CD14-positive monocyte (primary cell): ENCODE measurements at regions not wholly inside any gene's neighbourhood (a gene's known extent, or its start where the extent isn't known, plus 50 kb on each side); places are given as distances from the start of the nearest gene placed in this dataset.

Source experiments
- DNase-seq, 3 donors: peaks; one replicate each; pipeline ENCODE4 v3.0.0-alpha.2; 2011 to 2022
- H2AFZ ChIP-seq: 2 replicates; pipeline ENCODE4 v1.6.0; 2012; ENCODE audit warnings: mild to moderate bottlenecking, low read depth, low read length, inconsistent platforms; ENCODE audit not compliant: insufficient read depth, poor library complexity, severe bottlenecking
- H3K27ac ChIP-seq, 2 donors: 1 replicate in 1 of 2; 2 replicates in 1 of 2; pipeline ENCODE4 v1.5.1; 2012 to 2013; ENCODE audit warnings: low read length in 2 of 2, control low read depth in 1 of 2, inconsistent platforms in 1 of 2, low read depth in 1 of 2, mild to moderate bottlenecking in 1 of 2
- H3K27me3 ChIP-seq, 2 donors: one replicate each; pipeline versions ENCODE4 v1.6.0 to v1.6.1; 2011 to 2013; ENCODE audit warnings: low read length in 2 of 2; ENCODE audit not compliant: control insufficient read depth in 2 of 2, insufficient read depth in 2 of 2
- H3K36me3 ChIP-seq, 2 donors: replicated peaks in 1 of 2; 1 replicate in 1 of 2; 2 replicates in 1 of 2; pipeline versions ENCODE4 v1.5.1 to v1.6.1; 2012 to 2013; ENCODE audit warnings: low read length in 2 of 2, control low read depth in 1 of 2, inconsistent platforms in 1 of 2, mild to moderate bottlenecking in 1 of 2; ENCODE audit not compliant: insufficient read depth in 2 of 2, control insufficient read depth in 1 of 2
- H3K4me1 ChIP-seq, 2 donors: 1 replicate in 1 of 2; 2 replicates in 1 of 2; pipeline versions ENCODE4 v1.5.1 to v1.6.1; 2012 to 2013; ENCODE audit warnings: low read length in 2 of 2, control low read depth in 1 of 2, inconsistent platforms in 1 of 2, mild to moderate bottlenecking in 1 of 2, moderate library complexity in 1 of 2; ENCODE audit not compliant: insufficient read depth in 2 of 2, control insufficient read depth in 1 of 2
- H3K4me2 ChIP-seq: replicated peaks from 2 replicates; pipeline ENCODE3; 2012; ENCODE audit warnings: low read length, moderate library complexity, mild to moderate bottlenecking; ENCODE audit not compliant: poor library complexity, severe bottlenecking; ENCODE audit errors: extremely low read depth
- H3K4me3 ChIP-seq, 3 experiments: fragments of 200-600 bp in 1 of 3; sonication (generic) in 1 of 3; replicated peaks in 1 of 3; 1 replicate in 2 of 3; 2 replicates in 1 of 3; pipeline ENCODE4 v1.5.1; 2011 to 2013; ENCODE audit warnings: low read length in 3 of 3, mild to moderate bottlenecking in 3 of 3, control low read depth in 2 of 3, low read depth in 2 of 3, inconsistent platforms in 1 of 3, moderate library complexity in 1 of 3
- H3K79me2 ChIP-seq: 2 replicates; pipeline ENCODE4 v1.6.0; 2012; ENCODE audit warnings: mild to moderate bottlenecking, control low read depth, inconsistent platforms, low read length, moderate library complexity; ENCODE audit not compliant: insufficient read depth
- H3K9ac ChIP-seq: 2 replicates; pipeline ENCODE4 v1.6.0; 2017; ENCODE audit warnings: low read length, mild to moderate bottlenecking; ENCODE audit not compliant: insufficient read depth, poor library complexity, severe bottlenecking
- H3K9me3 ChIP-seq, 2 donors: replicated peaks in 1 of 2; 1 replicate in 1 of 2; 2 replicates in 1 of 2; pipeline versions ENCODE4 v1.5.1 to v1.6.1; 2012 to 2013; ENCODE audit warnings: low read length in 2 of 2, control low read depth in 1 of 2; ENCODE audit not compliant: control insufficient read depth in 1 of 2, insufficient read depth in 1 of 2
- H4K20me1 ChIP-seq: 2 replicates; pipeline ENCODE4 v1.6.0; 2012; ENCODE audit warnings: mild to moderate bottlenecking, low read length, control low read depth, moderate library complexity; ENCODE audit not compliant: insufficient read depth
- H3K27ac Mint-ChIP-seq, 7 donors: one replicate each; pipeline ENCODE4 v1.8.0; 2020; ENCODE audit warnings: mild to moderate bottlenecking in 7 of 7, mixed read lengths in 7 of 7, moderate library complexity in 6 of 7, inconsistent platforms in 2 of 7
- H3K27me3 Mint-ChIP-seq, 3 donors: one replicate each; pipeline ENCODE4 v1.8.0; 2021 to 2022; ENCODE audit warnings: low read depth in 3 of 3, mild to moderate bottlenecking in 3 of 3, mixed read lengths in 3 of 3, moderate library complexity in 3 of 3, inconsistent platforms in 1 of 3
- H3K36me3 Mint-ChIP-seq, 2 donors: one replicate each; pipeline ENCODE4 v1.8.0; 2020; ENCODE audit warnings: mixed read lengths in 2 of 2, inconsistent platforms in 1 of 2, mild to moderate bottlenecking in 1 of 2
- H3K4me1 Mint-ChIP-seq: one replicate; pipeline ENCODE4 v1.8.0; 2020; ENCODE audit warnings: mild to moderate bottlenecking, mixed read lengths
- H3K4me3 Mint-ChIP-seq, 2 donors: one replicate each; pipeline ENCODE4 v1.8.0; 2020; ENCODE audit warnings: mild to moderate bottlenecking in 2 of 2, mixed read lengths in 2 of 2, moderate library complexity in 1 of 2
- H3K9me3 Mint-ChIP-seq, 7 donors: one replicate each; pipeline ENCODE4 v1.8.0; 2020 to 2022; ENCODE audit warnings: mixed read lengths in 7 of 7, mild to moderate bottlenecking in 6 of 7, moderate library complexity in 6 of 7, inconsistent platforms in 2 of 7
- WGBS: methylation state at CpG from one replicate; pipeline ENCODE4 v1.1.5; 2013; ENCODE audit warnings: missing lambda C conversion rate; ENCODE audit not compliant: insufficient coverage; 5-methylcytosine and 5-hydroxymethylcytosine counted together
- intact Hi-C, 2 donors: fragments of 100-400 bp; cut with micrococcal nuclease; formaldehyde crosslinking; loops; one replicate each; pipeline versions ENCODE4 v1.15.0 to v1.15.1; 2023
- TF ChIP-seq, protein P1 (sequence below): fragments of 200-600 bp; IDR thresholded peaks from one replicate; pipeline ENCODE4 v1.8.0; 2022; ENCODE audit warnings: antibody characterized with exemption, mild to moderate bottlenecking

DNA sequence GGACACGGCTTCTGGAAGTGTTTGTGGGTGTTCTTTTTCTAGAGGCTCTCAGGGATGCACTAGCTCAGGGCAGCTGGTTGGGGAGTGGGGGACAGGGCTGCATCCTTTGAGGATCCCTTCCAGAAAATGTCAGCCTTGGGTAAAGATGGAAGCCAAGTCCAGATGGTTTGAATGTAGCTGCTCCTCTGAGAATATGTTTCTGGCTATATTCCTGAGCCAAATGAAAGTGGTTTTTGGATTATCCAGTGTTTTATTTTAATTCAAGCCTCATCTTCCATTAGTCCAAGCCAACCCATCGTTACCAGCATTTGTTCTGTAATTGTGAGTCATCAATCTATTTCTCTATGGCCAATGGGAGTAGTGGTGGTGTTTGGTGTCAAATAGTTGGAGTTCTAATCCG is 70.4 kb downstream of the SPRY4 start:
- no peak overlapping the region for H3K27ac Mint-ChIP-seq
- H3K9me3 ChIP-seq = peaks cover 0 to 4% of the 10 kb centered on the region in 2 donors

DNA sequence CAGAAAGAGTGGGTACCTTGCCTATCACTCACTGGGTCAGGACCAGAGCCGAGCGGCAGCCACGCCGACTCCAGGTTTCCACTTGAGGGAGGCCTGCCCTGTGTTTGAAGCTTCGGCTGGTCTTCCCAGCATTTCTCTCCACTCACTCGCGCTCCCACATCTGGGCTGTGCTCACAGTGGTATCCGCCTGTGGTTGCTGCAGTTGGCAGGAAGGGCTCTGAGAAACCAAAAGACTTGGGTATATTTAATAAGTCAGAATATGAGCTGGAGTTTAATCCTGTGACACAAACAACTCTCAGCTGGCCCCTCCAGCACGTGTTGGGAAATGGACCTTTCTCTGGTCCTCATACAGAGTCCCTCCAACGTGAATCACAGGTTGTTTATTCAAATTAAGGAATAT is 70.9 kb downstream of the SPRY4 start:
- Mint-ChIP-seq H3K27ac (peak overlapping the region in 1 of 7 donors; percentile 16), H3K9me3 (peaks cover 0 to 21% (median 7%) of the 10 kb centered on the region in 7 donors), H3K27me3 (peaks cover 0 to 15% (median 11%) of the 10 kb centered on the region in 3 donors), H3K36me3 (no peaks in the 10 kb centered on the region), H3K4me1 (no peaks in the 10 kb centered on the region), H3K4me3 (no peak overlapping the region)
- TF ChIP-seq, protein P1, sequence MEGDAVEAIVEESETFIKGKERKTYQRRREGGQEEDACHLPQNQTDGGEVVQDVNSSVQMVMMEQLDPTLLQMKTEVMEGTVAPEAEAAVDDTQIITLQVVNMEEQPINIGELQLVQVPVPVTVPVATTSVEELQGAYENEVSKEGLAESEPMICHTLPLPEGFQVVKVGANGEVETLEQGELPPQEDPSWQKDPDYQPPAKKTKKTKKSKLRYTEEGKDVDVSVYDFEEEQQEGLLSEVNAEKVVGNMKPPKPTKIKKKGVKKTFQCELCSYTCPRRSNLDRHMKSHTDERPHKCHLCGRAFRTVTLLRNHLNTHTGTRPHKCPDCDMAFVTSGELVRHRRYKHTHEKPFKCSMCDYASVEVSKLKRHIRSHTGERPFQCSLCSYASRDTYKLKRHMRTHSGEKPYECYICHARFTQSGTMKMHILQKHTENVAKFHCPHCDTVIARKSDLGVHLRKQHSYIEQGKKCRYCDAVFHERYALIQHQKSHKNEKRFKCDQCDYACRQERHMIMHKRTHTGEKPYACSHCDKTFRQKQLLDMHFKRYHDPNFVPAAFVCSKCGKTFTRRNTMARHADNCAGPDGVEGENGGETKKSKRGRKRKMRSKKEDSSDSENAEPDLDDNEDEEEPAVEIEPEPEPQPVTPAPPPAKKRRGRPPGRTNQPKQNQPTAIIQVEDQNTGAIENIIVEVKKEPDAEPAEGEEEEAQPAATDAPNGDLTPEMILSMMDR = no peak
- Histone ChIP-seq H3K79me2 (no peaks in the 10 kb centered on the region), H3K27me3 (peaks cover 0 to 2% of the 10 kb centered on the region in 2 donors), H3K9me3 (peaks cover 0 to 4% of the 10 kb centered on the region in 2 donors), H3K4me3 (no peak overlapping the region), H3K27ac (no peak overlapping the region), H3K36me3 (no peaks in the 10 kb centered on the region), H3K4me1 (no peaks in the 10 kb centered on the region), H3K4me2 (no peak overlapping the region), H2AFZ (no peak overlapping the region), H3K9ac (no peak overlapping the region), H4K20me1 (no peaks in the 10 kb centered on the region)
- whole genome bisulfite sequencing = 100% methylated on average over 4 of the region's 10 CpGs
- DNase-seq = no peak
- intact Hi-C loops = no loop called here

More for the DNA sequence above, 70.4 kb downstream of the SPRY4 start:
- TF ChIP-seq, protein P1 = no peak
- Histone ChIP-seq H3K9ac (no peak overlapping the region), H3K27me3 (peaks cover 0 to 2% of the 10 kb centered on the region in 2 donors), H3K4me3 (no peak overlapping the region), H3K4me2 (no peak overlapping the region), H3K4me1 (no peaks in the 10 kb centered on the region), H3K27ac (no peak overlapping the region), H2AFZ (no peak overlapping the region), H3K79me2 (no peaks in the 10 kb centered on the region), H3K36me3 (no peaks in the 10 kb centered on the region), H4K20me1 (no peaks in the 10 kb centered on the region)
- no peak for DNase-seq
- Mint-ChIP-seq H3K27me3 (peaks cover 0 to 15% (median 11%) of the 10 kb centered on the region in 3 donors), H3K4me3 (no peak overlapping the region), H3K36me3 (no peaks in the 10 kb centered on the region), H3K9me3 (peaks cover 0 to 17% (median 6%) of the 10 kb centered on the region in 7 donors), H3K4me1 (no peaks in the 10 kb centered on the region)
- intact Hi-C loops = no loop called here
- WGBS = 89% methylated on average over 1 of the region's 3 CpGs
